ENCODE measurements at regions not wholly inside any gene's neighbourhood (a gene's known extent, or its start where the extent isn't known, plus 50 kb on each side); places are given as distances from the start of the nearest gene placed in this dataset.

DNA sequence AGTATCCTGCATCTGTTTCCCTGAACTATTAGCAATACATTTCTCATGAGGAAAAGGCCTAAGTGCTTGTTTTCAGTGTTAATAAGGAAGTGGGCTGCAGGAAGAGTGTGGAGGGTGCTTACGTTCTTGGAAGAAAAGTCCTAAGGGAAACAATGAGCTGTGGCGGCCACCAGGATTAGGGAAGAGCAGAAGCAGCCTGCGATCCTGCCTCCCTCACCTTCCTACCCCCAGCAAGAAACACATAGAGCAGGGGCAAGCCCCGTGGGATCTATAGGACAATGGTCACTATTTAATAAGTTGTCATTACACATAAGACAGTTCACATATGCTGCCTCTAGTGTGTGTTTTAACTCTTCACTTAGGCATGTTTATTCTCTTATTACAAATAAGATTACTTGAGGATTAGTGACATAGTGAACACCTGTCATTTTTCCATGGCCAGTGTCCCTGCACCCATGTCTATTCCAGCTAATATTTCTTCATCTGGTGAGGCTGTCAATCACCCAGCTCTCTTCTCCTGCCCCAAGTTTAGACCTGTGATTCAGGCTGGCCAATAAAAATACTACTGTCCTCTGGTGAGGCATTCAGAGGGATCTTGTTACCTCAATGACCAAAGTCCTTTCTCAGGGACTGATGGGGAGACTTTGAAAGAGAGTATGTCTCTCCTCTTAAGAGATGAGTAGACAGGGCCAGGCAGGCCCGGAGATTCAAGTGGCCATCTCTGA is 510.9 kb upstream of the CELF4 start:
- Histone ChIP-seq H3K9ac (ENCODE audit: control insufficient read depth, insufficient read depth, low read length) (no peak overlapping the region), H3K9me3 (replicated peaks; ENCODE audit: control insufficient read depth, insufficient read depth, low read length) (no peaks in the 10 kb centered on the region), H2AFZ (ENCODE audit: control insufficient read depth, low read depth, low read length) (no peak overlapping the region), H3K36me3 (ENCODE audit: control insufficient read depth in 2 of 2, insufficient read depth in 2 of 2, low read length in 1 of 2) (no peaks in the 10 kb centered on the region), H3K4me3 (no peak overlapping the region), H3K4me1 (ENCODE audit: control insufficient read depth, insufficient read depth, low read length) (no peaks in the 10 kb centered on the region), H4K20me1 (ENCODE audit: control insufficient read depth, insufficient read depth) (no peaks in the 10 kb centered on the region), H3K27ac (ENCODE audit: control insufficient read depth, insufficient read depth) (no peak overlapping the region), H3K79me2 (ENCODE audit: control insufficient read depth, insufficient read depth, low read length) (no peaks in the 10 kb centered on the region), H3K27me3 (replicated peaks in 1 of 2; ENCODE audit: control insufficient read depth in 2 of 2, insufficient read depth in 2 of 2, low read length in 1 of 2) (no peaks in the 10 kb centered on the region), H3K4me2 (ENCODE audit: control insufficient read depth, insufficient read depth) (no peak overlapping the region)
- ChIA-PET CTCF (no interaction called here), RAD21 (ENCODE audit: unreplicated experiment) (no interaction called here), POLR2A (no interaction called here), SMC1A (ENCODE audit: uncharacterized antibody, unreplicated experiment) (no interaction called here)
- FAIRE-seq: no peak
- WGBS (ENCODE audit: insufficient coverage, insufficient replicate concordance, low lambda C conversion rate, missing lambda C conversion rate): 13% methylated on average over 5 of the region's 5 CpGs
- intact Hi-C loops (cut with micrococcal nuclease; ENCODE audit: unreplicated experiment): no loop called here
- TF ChIP-seq IKZF2 (IDR thresholded peaks at IDR 0.05) (no peak), HDGF (IDR thresholded peaks at IDR 0.05) (no peak), NFIC (IDR thresholded peaks at IDR 0.05; ENCODE audit: low read depth, low read length) (no peak), ZNF384 (IDR thresholded peaks at IDR 0.05; ENCODE audit: borderline replicate concordance, low read depth, low read length) (no peak), CHD2 (IDR thresholded peaks at IDR 0.05; ENCODE audit: borderline replicate concordance, low read depth, low read length) (no peak), SPI1 (IDR thresholded peaks at IDR 0.05; ENCODE audit: borderline replicate concordance, insufficient read depth, low read depth, low read length) (no peak), EP300 (IDR thresholded peaks at IDR 0.05; ENCODE audit: borderline replicate concordance in 1 of 2, control insufficient read depth in 1 of 2, low read depth in 2 of 2, low read length in 2 of 2) (no peak), ZNF274 (IDR thresholded peaks at IDR 0.05; ENCODE audit: insufficient read depth, insufficient read length) (no peak), RAD51 (IDR thresholded peaks at IDR 0.05) (no peak), TBL1XR1 (IDR thresholded peaks at IDR 0.05; ENCODE audit: low read depth, low read length) (no peak), FOS (IDR thresholded peaks at IDR 0.05; ENCODE audit: borderline replicate concordance, extremely low read depth, insufficient read length) (no peak), CREM (IDR thresholded peaks at IDR 0.05; ENCODE audit: low read depth) (no peak)
- TF ChIP-seq, protein P1, sequence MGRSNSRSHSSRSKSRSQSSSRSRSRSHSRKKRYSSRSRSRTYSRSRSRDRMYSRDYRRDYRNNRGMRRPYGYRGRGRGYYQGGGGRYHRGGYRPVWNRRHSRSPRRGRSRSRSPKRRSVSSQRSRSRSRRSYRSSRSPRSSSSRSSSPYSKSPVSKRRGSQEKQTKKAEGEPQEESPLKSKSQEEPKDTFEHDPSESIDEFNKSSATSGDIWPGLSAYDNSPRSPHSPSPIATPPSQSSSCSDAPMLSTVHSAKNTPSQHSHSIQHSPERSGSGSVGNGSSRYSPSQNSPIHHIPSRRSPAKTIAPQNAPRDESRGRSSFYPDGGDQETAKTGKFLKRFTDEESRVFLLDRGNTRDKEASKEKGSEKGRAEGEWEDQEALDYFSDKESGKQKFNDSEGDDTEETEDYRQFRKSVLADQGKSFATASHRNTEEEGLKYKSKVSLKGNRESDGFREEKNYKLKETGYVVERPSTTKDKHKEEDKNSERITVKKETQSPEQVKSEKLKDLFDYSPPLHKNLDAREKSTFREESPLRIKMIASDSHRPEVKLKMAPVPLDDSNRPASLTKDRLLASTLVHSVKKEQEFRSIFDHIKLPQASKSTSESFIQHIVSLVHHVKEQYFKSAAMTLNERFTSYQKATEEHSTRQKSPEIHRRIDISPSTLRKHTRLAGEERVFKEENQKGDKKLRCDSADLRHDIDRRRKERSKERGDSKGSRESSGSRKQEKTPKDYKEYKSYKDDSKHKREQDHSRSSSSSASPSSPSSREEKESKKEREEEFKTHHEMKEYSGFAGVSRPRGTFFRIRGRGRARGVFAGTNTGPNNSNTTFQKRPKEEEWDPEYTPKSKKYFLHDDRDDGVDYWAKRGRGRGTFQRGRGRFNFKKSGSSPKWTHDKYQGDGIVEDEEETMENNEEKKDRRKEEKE (IDR thresholded peaks at IDR 0.05): no peak
- TF ChIP-seq, protein P2, sequence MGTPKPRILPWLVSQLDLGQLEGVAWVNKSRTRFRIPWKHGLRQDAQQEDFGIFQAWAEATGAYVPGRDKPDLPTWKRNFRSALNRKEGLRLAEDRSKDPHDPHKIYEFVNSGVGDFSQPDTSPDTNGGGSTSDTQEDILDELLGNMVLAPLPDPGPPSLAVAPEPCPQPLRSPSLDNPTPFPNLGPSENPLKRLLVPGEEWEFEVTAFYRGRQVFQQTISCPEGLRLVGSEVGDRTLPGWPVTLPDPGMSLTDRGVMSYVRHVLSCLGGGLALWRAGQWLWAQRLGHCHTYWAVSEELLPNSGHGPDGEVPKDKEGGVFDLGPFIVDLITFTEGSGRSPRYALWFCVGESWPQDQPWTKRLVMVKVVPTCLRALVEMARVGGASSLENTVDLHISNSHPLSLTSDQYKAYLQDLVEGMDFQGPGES (IDR thresholded peaks at IDR 0.05): no peak
- TF ChIP-seq, protein P3, sequence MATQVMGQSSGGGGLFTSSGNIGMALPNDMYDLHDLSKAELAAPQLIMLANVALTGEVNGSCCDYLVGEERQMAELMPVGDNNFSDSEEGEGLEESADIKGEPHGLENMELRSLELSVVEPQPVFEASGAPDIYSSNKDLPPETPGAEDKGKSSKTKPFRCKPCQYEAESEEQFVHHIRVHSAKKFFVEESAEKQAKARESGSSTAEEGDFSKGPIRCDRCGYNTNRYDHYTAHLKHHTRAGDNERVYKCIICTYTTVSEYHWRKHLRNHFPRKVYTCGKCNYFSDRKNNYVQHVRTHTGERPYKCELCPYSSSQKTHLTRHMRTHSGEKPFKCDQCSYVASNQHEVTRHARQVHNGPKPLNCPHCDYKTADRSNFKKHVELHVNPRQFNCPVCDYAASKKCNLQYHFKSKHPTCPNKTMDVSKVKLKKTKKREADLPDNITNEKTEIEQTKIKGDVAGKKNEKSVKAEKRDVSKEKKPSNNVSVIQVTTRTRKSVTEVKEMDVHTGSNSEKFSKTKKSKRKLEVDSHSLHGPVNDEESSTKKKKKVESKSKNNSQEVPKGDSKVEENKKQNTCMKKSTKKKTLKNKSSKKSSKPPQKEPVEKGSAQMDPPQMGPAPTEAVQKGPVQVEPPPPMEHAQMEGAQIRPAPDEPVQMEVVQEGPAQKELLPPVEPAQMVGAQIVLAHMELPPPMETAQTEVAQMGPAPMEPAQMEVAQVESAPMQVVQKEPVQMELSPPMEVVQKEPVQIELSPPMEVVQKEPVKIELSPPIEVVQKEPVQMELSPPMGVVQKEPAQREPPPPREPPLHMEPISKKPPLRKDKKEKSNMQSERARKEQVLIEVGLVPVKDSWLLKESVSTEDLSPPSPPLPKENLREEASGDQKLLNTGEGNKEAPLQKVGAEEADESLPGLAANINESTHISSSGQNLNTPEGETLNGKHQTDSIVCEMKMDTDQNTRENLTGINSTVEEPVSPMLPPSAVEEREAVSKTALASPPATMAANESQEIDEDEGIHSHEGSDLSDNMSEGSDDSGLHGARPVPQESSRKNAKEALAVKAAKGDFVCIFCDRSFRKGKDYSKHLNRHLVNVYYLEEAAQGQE (IDR thresholded peaks at IDR 0.05; ENCODE audit: low read depth, low read length): no peak
- no peak for DNase-seq (ENCODE audit: low read depth, low spot score)
- in situ Hi-C loops (cut with MboI): no loop called here
- no peak for ATAC-seq
- BruUV-seq (replicated peaks): no TSS peak

All from GM12878 (cell line).